Stomach (tissue), 4 donors: ENCODE measurements at regions not wholly inside any gene's neighbourhood (a gene's known extent, or its start where the extent isn't known, plus 50 kb on each side); places are given as distances from the start of the nearest gene placed in this dataset.

Experiments used
- EP300 ChIP-seq: sonication (generic); formaldehyde crosslinking; IDR thresholded peaks from one replicate; pipeline ENCODE4 v1.6.1; 2017; ENCODE audit warnings: antibody characterized with exemption
- POLR2A ChIP-seq, 4 donors: fragments of 450-650 bp; IDR thresholded peaks; one replicate each; pipeline ENCODE4 v1.6.1; 2016; ENCODE audit warnings: antibody characterized with exemption in 4 of 4, control low read depth in 2 of 4, mild to moderate bottlenecking in 1 of 4, moderate library complexity in 1 of 4
- POLR2AphosphoS5 ChIP-seq, 3 donors: sonication (generic); formaldehyde crosslinking; IDR thresholded peaks; one replicate each; pipeline ENCODE4 v1.6.1; 2016; ENCODE audit warnings: antibody characterized with exemption in 3 of 3
- TF ChIP-seq, protein P1 (sequence below), 7 experiments: fragments of 450-650 bp in 4 of 7; fragments of 200-600 bp in 3 of 7; sonication (generic) in 3 of 7; IDR thresholded peaks; one replicate each; pipeline ENCODE4 v1.5.1; 2016 to 2019; ENCODE audit warnings: antibody characterized with exemption in 7 of 7, control low read depth in 2 of 7, mild to moderate bottlenecking in 1 of 7

DNA sequence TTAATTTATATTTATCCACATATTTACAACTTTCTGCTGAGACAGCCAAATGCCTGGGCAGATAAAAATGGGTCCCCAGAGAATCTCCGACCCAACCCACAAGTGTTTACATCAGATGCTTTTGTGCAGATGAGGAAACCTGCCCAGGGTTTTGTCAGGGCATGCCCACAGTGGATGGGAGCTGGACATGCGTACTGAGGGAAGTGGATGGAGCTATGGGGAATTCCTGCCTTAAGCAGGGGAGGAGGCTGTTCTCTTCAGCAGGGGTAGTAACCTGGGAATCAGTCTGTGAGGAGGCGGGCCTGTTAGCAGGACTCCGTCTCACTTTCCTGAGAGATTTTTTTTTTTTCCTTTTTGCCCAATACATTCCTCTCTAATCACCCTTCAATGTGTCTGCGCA is 122.9 kb downstream of the RFC3 start:
- no peak for TF ChIP-seq POLR2AphosphoS5 (IDR thresholded peaks at IDR 0.05)
- TF ChIP-seq, protein P1, sequence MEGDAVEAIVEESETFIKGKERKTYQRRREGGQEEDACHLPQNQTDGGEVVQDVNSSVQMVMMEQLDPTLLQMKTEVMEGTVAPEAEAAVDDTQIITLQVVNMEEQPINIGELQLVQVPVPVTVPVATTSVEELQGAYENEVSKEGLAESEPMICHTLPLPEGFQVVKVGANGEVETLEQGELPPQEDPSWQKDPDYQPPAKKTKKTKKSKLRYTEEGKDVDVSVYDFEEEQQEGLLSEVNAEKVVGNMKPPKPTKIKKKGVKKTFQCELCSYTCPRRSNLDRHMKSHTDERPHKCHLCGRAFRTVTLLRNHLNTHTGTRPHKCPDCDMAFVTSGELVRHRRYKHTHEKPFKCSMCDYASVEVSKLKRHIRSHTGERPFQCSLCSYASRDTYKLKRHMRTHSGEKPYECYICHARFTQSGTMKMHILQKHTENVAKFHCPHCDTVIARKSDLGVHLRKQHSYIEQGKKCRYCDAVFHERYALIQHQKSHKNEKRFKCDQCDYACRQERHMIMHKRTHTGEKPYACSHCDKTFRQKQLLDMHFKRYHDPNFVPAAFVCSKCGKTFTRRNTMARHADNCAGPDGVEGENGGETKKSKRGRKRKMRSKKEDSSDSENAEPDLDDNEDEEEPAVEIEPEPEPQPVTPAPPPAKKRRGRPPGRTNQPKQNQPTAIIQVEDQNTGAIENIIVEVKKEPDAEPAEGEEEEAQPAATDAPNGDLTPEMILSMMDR (IDR thresholded peaks at IDR 0.05) = no peak
- no peak for TF ChIP-seq POLR2A (IDR thresholded peaks at IDR 0.05)
- TF ChIP-seq EP300 = no peak
